HCT116 (cell line): ENCODE measurements at regions not wholly inside any gene's neighbourhood (a gene's known extent, or its start where the extent isn't known, plus 50 kb on each side); places are given as distances from the start of the nearest gene placed in this dataset.

Source experiments
- ATAC-seq: fragments of 200-7000 bp; cut with Tn5 transposase; 2 replicates; pipeline ENCODE4 v1.9.1; 2020; ENCODE audit warnings: mild to moderate bottlenecking, moderate library complexity
- BruUV-seq: library from RNA; stranded (reverse); fragments of 400-500 nt; replicated peaks from 2 replicates; lab custom pipeline; 2021; lab: Mats Ljungman, UMichigan
- CTCF ChIA-PET: fragments of 300-600 bp; sonication (Branson Sonifier 250); formaldehyde crosslinking; loops from one replicate; lab custom pipeline; 2021; ENCODE audit warnings: antibody characterized with exemption; lab: Charles Lee
- POLR2A ChIA-PET: fragments of 300-600, 350-600 bp; sonication (Branson Sonifier 250); formaldehyde crosslinking; loops from one replicate; lab custom pipeline; 2021; ENCODE audit warnings: antibody characterized with exemption; lab: Charles Lee
- RAD21 ChIA-PET, 2 experiments: fragments of 300-600 bp; sonication (Branson Sonifier 250); formaldehyde crosslinking; loops; one replicate each; lab custom pipeline; 2023; ENCODE audit warnings: low total read pairs in 2 of 2; ENCODE audit not compliant: uncharacterized antibody in 2 of 2, unreplicated experiment in 2 of 2, low non-redundant PET in 1 of 2; lab: Charles Lee
- DNase-seq: peaks from one replicate; pipeline ENCODE4 v3.0.0-alpha.2; 2010; ENCODE audit warnings: low read depth, low spot score
- H2AFZ ChIP-seq: fragments of 200-600 bp; shearing (Covaris generic), sonication (generic); 2 replicates; pipeline ENCODE4 v1.6.1; 2017; ENCODE audit warnings: low read depth, mixed run types, mixed read lengths, antibody characterized with exemption, low read length; ENCODE audit not compliant: poor library complexity, severe bottlenecking
- H3K27ac ChIP-seq: 2 replicates; pipeline ENCODE4 v1.5.1; 2012; ENCODE audit warnings: low read depth, low read length
- H3K27me3 ChIP-seq: fragments of 200-600 bp; sonication (generic); 2 replicates; pipeline ENCODE4 v1.6.1; 2016; ENCODE audit warnings: mixed run types, low read length, mixed read lengths; ENCODE audit not compliant: insufficient read depth
- H3K36me3 ChIP-seq, 2 experiments: fragments of 200-500 bp in 1 of 2; fragments of 200-600 bp in 1 of 2; sonication (Bioruptor generic) in 1 of 2; sonication (generic) in 1 of 2; 2 replicates each; pipeline versions ENCODE4 v1.5.1 to v1.6.1; 2014 to 2016; ENCODE audit warnings: low read length in 2 of 2, inconsistent platforms in 1 of 2, mixed read lengths in 1 of 2, mixed run types in 1 of 2; ENCODE audit not compliant: insufficient read depth in 2 of 2, control insufficient read depth in 1 of 2
- H3K4me1 ChIP-seq, 2 experiments: fragments of 200-600 bp in 1 of 2; sonication (generic) in 1 of 2; 2 replicates each; pipeline versions ENCODE4 v1.5.1 to v1.6.1; 2012 to 2017; ENCODE audit warnings: low read length in 2 of 2, inconsistent platforms in 1 of 2, mild to moderate bottlenecking in 1 of 2, mixed read lengths in 1 of 2, mixed run types in 1 of 2, moderate library complexity in 1 of 2; ENCODE audit not compliant: insufficient read depth in 2 of 2, control insufficient read depth in 1 of 2
- H3K4me2 ChIP-seq: fragments of 200-600 bp; sonication (generic); 2 replicates; pipeline ENCODE4 v1.6.1; 2017; ENCODE audit warnings: mixed run types, low read length, mixed read lengths
- H3K4me3 ChIP-seq, 2 experiments: fragments of 200-600 bp in 1 of 2; sonication (generic) in 1 of 2; replicated peaks in 1 of 2; 2 replicates each; pipeline ENCODE4 v1.5.1; 2011 to 2016; ENCODE audit warnings: low read length in 2 of 2, control low read depth in 1 of 2, low read depth in 1 of 2, mild to moderate bottlenecking in 1 of 2, mixed read lengths in 1 of 2, mixed run types in 1 of 2
- H3K79me2 ChIP-seq: fragments of 200-600 bp; sonication (generic); 2 replicates; pipeline ENCODE4 v1.6.1; 2017; ENCODE audit warnings: mild to moderate bottlenecking, mixed run types, low read length, moderate library complexity, mixed read lengths; ENCODE audit not compliant: insufficient read depth
- H3K9ac ChIP-seq: fragments of 200-600 bp; sonication (generic); 2 replicates; pipeline ENCODE4 v1.6.1; 2016; ENCODE audit warnings: low read length, mixed read lengths
- H3K9me2 ChIP-seq: fragments of 200-600 bp; sonication (generic), shearing (Covaris generic); 2 replicates; pipeline ENCODE4 v1.6.1; 2017; ENCODE audit warnings: mixed run types, mild to moderate bottlenecking, moderate library complexity; ENCODE audit not compliant: insufficient read depth
- H3K9me3 ChIP-seq, 2 experiments: fragments of 200-500 bp in 1 of 2; fragments of 200-600 bp in 1 of 2; sonication (Bioruptor generic) in 1 of 2; sonication (generic) in 1 of 2; 2 replicates each; pipeline ENCODE4 v1.6.1; 2014 to 2017; ENCODE audit warnings: low read length in 2 of 2, mixed read lengths in 2 of 2, inconsistent platforms in 1 of 2, low read depth in 1 of 2, mild to moderate bottlenecking in 1 of 2, mixed run types in 1 of 2, moderate library complexity in 1 of 2; ENCODE audit not compliant: control insufficient read depth in 1 of 2, insufficient read depth in 1 of 2
- H4K20me1 ChIP-seq: fragments of 200-600 bp; sonication (generic), shearing (Covaris generic); 2 replicates; pipeline ENCODE4 v1.6.1; 2017; ENCODE audit warnings: mixed run types, mild to moderate bottlenecking, moderate library complexity; ENCODE audit not compliant: insufficient read depth
- CBX3 ChIP-seq: IDR thresholded peaks from 2 replicates; pipeline ENCODE4 v1.6.1; 2012; ENCODE audit warnings: low read depth
- CEBPB ChIP-seq: IDR thresholded peaks from 2 replicates; pipeline ENCODE4 v1.6.1; 2012; ENCODE audit warnings: low read depth
- EGR1 ChIP-seq: IDR thresholded peaks from 2 replicates; pipeline ENCODE4 v1.6.1; 2012; ENCODE audit warnings: low read depth
- ELF1 ChIP-seq: IDR thresholded peaks from 2 replicates; pipeline ENCODE4 v1.6.1; 2012; ENCODE audit warnings: low read depth, borderline replicate concordance
- EZH2 ChIP-seq: fragments of 200-600 bp; sonication (generic); IDR thresholded peaks from 2 replicates; pipeline ENCODE4 v1.6.1; 2017; ENCODE audit warnings: antibody characterized with exemption, mixed run types
- EZH2phosphoT487 ChIP-seq: fragments of 200-600 bp; IDR thresholded peaks from 2 replicates; pipeline ENCODE4 v1.6.1; 2018; ENCODE audit warnings: antibody characterized with exemption, borderline replicate concordance
- FOSL1 ChIP-seq: IDR thresholded peaks from 2 replicates; pipeline ENCODE4 v1.6.1; 2012; ENCODE audit warnings: low read depth
- JUND ChIP-seq: IDR thresholded peaks from 2 replicates; pipeline ENCODE4 v1.6.1; 2012
- POLR2A ChIP-seq: IDR thresholded peaks from 2 replicates; pipeline ENCODE4 v1.7.0; 2011; ENCODE audit warnings: borderline replicate concordance; ENCODE audit not compliant: insufficient read depth, insufficient read length; ENCODE audit errors: extremely low read depth
- POLR2AphosphoS5 ChIP-seq: IDR thresholded peaks from 2 replicates; pipeline ENCODE4 v1.6.1; 2011; ENCODE audit warnings: mild to moderate bottlenecking, low read depth, low read length, moderate library complexity
- SIN3A ChIP-seq: IDR thresholded peaks from 2 replicates; pipeline ENCODE4 v1.6.1; 2012; ENCODE audit warnings: low read depth
- SP1 ChIP-seq: IDR thresholded peaks from 2 replicates; pipeline ENCODE4 v1.6.1; 2012; ENCODE audit warnings: low read depth
- SRF ChIP-seq: IDR thresholded peaks from 2 replicates; pipeline ENCODE4 v1.6.1; 2012; ENCODE audit warnings: low read depth
- TCF7L2 ChIP-seq: IDR thresholded peaks from 2 replicates; pipeline ENCODE4 v1.7.0; 2011; ENCODE audit warnings: borderline replicate concordance, inconsistent platforms; ENCODE audit not compliant: insufficient read depth, insufficient read length; ENCODE audit errors: extremely low read depth
- ZNF274 ChIP-seq: fragments of 200-500 bp; sonication (Bioruptor generic); IDR thresholded peaks from 2 replicates; pipeline ENCODE4 v1.6.1; 2014; ENCODE audit warnings: mild to moderate bottlenecking, low read depth, low read length, inconsistent platforms
- intact Hi-C: fragments of 100-400 bp; cut with micrococcal nuclease; formaldehyde crosslinking; loops from 2 replicates; pipeline ENCODE4 v1.10.0; 2022
- TF ChIP-seq, protein P1 (sequence below): IDR thresholded peaks from 2 replicates; pipeline ENCODE4 v1.6.1; 2012; ENCODE audit warnings: low read depth
- TF ChIP-seq, protein P2 (sequence below): IDR thresholded peaks from 2 replicates; pipeline ENCODE4 v1.6.1; 2012

DNA sequence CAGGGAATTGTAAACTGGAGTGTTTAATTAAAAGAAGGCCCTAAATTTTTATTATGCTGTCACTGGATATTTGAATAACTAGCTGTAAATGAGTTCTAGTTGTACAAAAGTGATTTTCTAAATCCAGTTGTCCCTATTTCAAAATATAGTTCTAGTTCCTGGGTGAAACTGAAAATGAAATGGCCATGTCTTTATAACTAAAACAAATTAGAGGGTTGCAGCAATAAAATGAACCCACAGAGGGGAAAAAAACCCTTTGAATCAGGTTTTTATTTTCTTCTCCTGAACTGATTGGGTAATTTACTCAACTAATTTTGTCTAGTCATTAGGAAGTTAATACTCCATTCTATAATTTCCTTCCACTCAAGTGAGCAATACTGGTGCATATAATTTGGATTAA, 55.6 kb upstream of the MAP4K3 start:
- RAD21 ChIA-PET = no interaction called here
- H3K4me1 ChIP-seq = peaks cover 0 to 4% of the 10 kb centered on the region in 2 experiments; a peak in 2 of 4 replicates
- H3K79me2 ChIP-seq = no peaks in the 10 kb centered on the region
- intact Hi-C loops = no loop called here
- BruUV-seq = no TSS peak
- no peak overlapping the region for H3K4me3 ChIP-seq
- TF ChIP-seq JUND (no peak), EZH2phosphoT487 (no peak), EZH2 (no peak), FOSL1 (no peak), CBX3 (no peak), TCF7L2 (no peak), SP1 (no peak), CEBPB (no peak), ZNF274 (no peak), SRF (no peak), POLR2AphosphoS5 (no peak), POLR2A (no peak), ELF1 (no peak), EGR1 (no peak), SIN3A (no peak)
- TF ChIP-seq, protein P1, sequence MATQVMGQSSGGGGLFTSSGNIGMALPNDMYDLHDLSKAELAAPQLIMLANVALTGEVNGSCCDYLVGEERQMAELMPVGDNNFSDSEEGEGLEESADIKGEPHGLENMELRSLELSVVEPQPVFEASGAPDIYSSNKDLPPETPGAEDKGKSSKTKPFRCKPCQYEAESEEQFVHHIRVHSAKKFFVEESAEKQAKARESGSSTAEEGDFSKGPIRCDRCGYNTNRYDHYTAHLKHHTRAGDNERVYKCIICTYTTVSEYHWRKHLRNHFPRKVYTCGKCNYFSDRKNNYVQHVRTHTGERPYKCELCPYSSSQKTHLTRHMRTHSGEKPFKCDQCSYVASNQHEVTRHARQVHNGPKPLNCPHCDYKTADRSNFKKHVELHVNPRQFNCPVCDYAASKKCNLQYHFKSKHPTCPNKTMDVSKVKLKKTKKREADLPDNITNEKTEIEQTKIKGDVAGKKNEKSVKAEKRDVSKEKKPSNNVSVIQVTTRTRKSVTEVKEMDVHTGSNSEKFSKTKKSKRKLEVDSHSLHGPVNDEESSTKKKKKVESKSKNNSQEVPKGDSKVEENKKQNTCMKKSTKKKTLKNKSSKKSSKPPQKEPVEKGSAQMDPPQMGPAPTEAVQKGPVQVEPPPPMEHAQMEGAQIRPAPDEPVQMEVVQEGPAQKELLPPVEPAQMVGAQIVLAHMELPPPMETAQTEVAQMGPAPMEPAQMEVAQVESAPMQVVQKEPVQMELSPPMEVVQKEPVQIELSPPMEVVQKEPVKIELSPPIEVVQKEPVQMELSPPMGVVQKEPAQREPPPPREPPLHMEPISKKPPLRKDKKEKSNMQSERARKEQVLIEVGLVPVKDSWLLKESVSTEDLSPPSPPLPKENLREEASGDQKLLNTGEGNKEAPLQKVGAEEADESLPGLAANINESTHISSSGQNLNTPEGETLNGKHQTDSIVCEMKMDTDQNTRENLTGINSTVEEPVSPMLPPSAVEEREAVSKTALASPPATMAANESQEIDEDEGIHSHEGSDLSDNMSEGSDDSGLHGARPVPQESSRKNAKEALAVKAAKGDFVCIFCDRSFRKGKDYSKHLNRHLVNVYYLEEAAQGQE = no peak
- TF ChIP-seq, protein P2, sequence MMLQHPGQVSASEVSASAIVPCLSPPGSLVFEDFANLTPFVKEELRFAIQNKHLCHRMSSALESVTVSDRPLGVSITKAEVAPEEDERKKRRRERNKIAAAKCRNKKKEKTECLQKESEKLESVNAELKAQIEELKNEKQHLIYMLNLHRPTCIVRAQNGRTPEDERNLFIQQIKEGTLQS = no peak
- TF ChIP-seq, all 23 proteins: peak for 0
- DNase-seq (no peak), ATAC-seq (no peak)
- H3K36me3 ChIP-seq = no peaks in the 10 kb centered on the region
- H3K4me2 ChIP-seq = no peak overlapping the region
- H2AFZ ChIP-seq = no peak overlapping the region
- POLR2A ChIA-PET = no interaction called here
- CTCF ChIA-PET = no interaction called here
- H3K27me3 ChIP-seq = no peaks in the 10 kb centered on the region
- no peaks in the 10 kb centered on the region for H3K9me3 ChIP-seq
- H3K27ac ChIP-seq = no peak overlapping the region
- H3K9ac ChIP-seq = no peak overlapping the region
- no peaks in the 10 kb centered on the region for H4K20me1 ChIP-seq
- no peaks in the 10 kb centered on the region for H3K9me2 ChIP-seq
